Kidney (tissue), 13 donors: ENCODE measurements at regions not wholly inside any gene's neighbourhood (a gene's known extent, or its start where the extent isn't known, plus 50 kb on each side); places are given as distances from the start of the nearest gene placed in this dataset.

ENCODE experiments used
- DNase-seq, 5 donors: peaks; one replicate each; pipeline ENCODE4 v3.0.0-alpha.2; 2013 to 2020
- FAIRE-seq: peaks from 2 replicates; lab custom pipeline; 2012; peaks lifted over from hg19 to GRCh38; lab: Jason Lieb, UNC
- H3K27ac ChIP-seq, 2 donors: one replicate each; pipeline ENCODE4 v1.7.0; 2013; ENCODE audit warnings: low read depth in 2 of 2, low read length in 2 of 2, inconsistent platforms in 1 of 2
- H3K27me3 ChIP-seq: one replicate; pipeline ENCODE4 v1.7.1; 2013; ENCODE audit warnings: low read length, inconsistent platforms; ENCODE audit not compliant: control insufficient read depth, insufficient read depth
- H3K36me3 ChIP-seq, 3 donors: one replicate each; pipeline versions ENCODE4 v1.7.0 to v1.7.1; 2013; ENCODE audit warnings: low read length in 3 of 3, control low read depth in 1 of 3, inconsistent platforms in 1 of 3; ENCODE audit not compliant: insufficient read depth in 3 of 3, control insufficient read depth in 2 of 3
- H3K4me1 ChIP-seq, 3 donors: one replicate each; pipeline versions ENCODE4 v1.7.0 to v1.7.1; 2013; ENCODE audit warnings: low read length in 3 of 3, inconsistent platforms in 1 of 3, low read depth in 1 of 3; ENCODE audit not compliant: control insufficient read depth in 2 of 3, insufficient read depth in 2 of 3
- H3K4me3 ChIP-seq, 3 donors: one replicate each; pipeline versions ENCODE4 v1.7.0 to v1.8.1; 2013; ENCODE audit warnings: low read length in 3 of 3, control low read depth in 1 of 3, inconsistent platforms in 1 of 3
- H3K9ac ChIP-seq, 3 donors: one replicate each; pipeline versions ENCODE4 v1.7.0 to v1.7.1; 2013; ENCODE audit warnings: low read length in 3 of 3, control low read depth in 1 of 3, inconsistent platforms in 1 of 3
- H3K9me3 ChIP-seq, 3 donors: one replicate each; pipeline versions ENCODE4 v1.7.0 to v1.7.1; 2013; ENCODE audit warnings: low read length in 3 of 3, control low read depth in 1 of 3, inconsistent platforms in 1 of 3; ENCODE audit not compliant: control insufficient read depth in 2 of 3, insufficient read depth in 1 of 3
- CTCF ChIP-seq: IDR thresholded peaks from 3 replicates; pipeline ENCODE4 v1.5.1; 2012; ENCODE audit warnings: mild to moderate bottlenecking, moderate library complexity, borderline replicate concordance; ENCODE audit not compliant: insufficient read depth; ENCODE audit errors: extremely low read depth
- intact Hi-C: fragments of 100-400 bp; cut with DNase I; formaldehyde crosslinking; loops from one replicate; pipeline ENCODE4 v1.11.1; 2022
- donor health status: control.
- donor health status: control.
- donor health status: control.
- donor health status: control.
- donor health status: control.
- donor health status: DM: yes; HTN: yes; CAD: no.
- donor health status: Normal renal cell carcinoma (clear cell type).

- intact Hi-C loops, result no loop called here
- Histone ChIP-seq H3K27me3 (no peaks in the 10 kb centered on the region), H3K9ac (no peak overlapping the region), H3K9me3 (no peaks in the 10 kb centered on the region), H3K4me1 (no peaks in the 10 kb centered on the region), H3K4me3 (no peak overlapping the region), H3K27ac (no peak overlapping the region), H3K36me3 (no peaks in the 10 kb centered on the region)
- FAIRE-seq (no peak), DNase-seq (no peak)
- TF ChIP-seq CTCF, result no peak
Measured at GRCh38 chr9:79287708-79288290, 284.0 kb upstream of the TLE4 start.

- FAIRE-seq (no peak), DNase-seq (no peak)
- intact Hi-C loops, result no loop called here
- H3K9ac ChIP-seq, result no peak overlapping the region
- H3K4me3 ChIP-seq, result no peak overlapping the region
- H3K27me3 ChIP-seq, result no peaks in the 10 kb centered on the region
- no peak overlapping the region for H3K27ac ChIP-seq
- H3K36me3 ChIP-seq, result no peaks in the 10 kb centered on the region
- no peaks in the 10 kb centered on the region for H3K9me3 ChIP-seq
- TF ChIP-seq CTCF, result no peak
- no peaks in the 10 kb centered on the region for H3K4me1 ChIP-seq
Measured at GRCh38 chr9:79289856-79290255, 281.9 kb upstream of the TLE4 start.

GRCh38 chr9:79292731-79293280, 279.0 kb upstream of the TLE4 start:
- no peak for DNase-seq

More at GRCh38 chr9:79292731-79293280, 279.0 kb upstream of the TLE4 start:
- Histone ChIP-seq H3K27me3 (no peaks in the 10 kb centered on the region), H3K27ac (no peak overlapping the region), H3K9ac (no peak overlapping the region), H3K4me3 (no peak overlapping the region), H3K36me3 (no peaks in the 10 kb centered on the region), H3K4me1 (no peaks in the 10 kb centered on the region), H3K9me3 (no peaks in the 10 kb centered on the region)
- TF ChIP-seq CTCF, result peak; percentile 31
- FAIRE-seq, result no peak
- intact Hi-C loops, result no loop called here
